ENCODE measurements at regions not wholly inside any gene's neighbourhood (a gene's known extent, or its start where the extent isn't known, plus 50 kb on each side); places are given as distances from the start of the nearest gene placed in this dataset.

DNA sequence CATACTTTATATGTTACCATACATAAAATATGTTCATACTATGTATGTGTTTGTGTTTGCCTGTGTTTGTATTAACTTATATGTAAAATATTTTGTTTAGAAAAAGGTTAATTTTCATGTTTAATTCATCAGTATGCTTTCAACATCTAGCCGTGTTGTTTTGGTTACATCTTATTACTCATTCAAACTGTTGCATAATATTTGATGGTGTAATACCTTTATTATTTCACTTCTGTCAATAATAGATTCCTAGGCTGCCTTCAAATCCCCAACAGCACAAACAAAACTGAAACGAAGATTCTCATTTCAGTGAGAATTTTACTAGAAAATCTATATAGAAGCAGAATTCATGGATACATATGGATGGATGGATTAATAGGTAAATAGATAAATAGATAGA is 462.3 kb upstream of the ADGRL3 start:
- TF ChIP-seq, protein P1, sequence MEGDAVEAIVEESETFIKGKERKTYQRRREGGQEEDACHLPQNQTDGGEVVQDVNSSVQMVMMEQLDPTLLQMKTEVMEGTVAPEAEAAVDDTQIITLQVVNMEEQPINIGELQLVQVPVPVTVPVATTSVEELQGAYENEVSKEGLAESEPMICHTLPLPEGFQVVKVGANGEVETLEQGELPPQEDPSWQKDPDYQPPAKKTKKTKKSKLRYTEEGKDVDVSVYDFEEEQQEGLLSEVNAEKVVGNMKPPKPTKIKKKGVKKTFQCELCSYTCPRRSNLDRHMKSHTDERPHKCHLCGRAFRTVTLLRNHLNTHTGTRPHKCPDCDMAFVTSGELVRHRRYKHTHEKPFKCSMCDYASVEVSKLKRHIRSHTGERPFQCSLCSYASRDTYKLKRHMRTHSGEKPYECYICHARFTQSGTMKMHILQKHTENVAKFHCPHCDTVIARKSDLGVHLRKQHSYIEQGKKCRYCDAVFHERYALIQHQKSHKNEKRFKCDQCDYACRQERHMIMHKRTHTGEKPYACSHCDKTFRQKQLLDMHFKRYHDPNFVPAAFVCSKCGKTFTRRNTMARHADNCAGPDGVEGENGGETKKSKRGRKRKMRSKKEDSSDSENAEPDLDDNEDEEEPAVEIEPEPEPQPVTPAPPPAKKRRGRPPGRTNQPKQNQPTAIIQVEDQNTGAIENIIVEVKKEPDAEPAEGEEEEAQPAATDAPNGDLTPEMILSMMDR (IDR thresholded peaks at IDR 0.05): no peak
- no peak for TF ChIP-seq POLR2A (IDR thresholded peaks at IDR 0.05)

Data from upper lobe of left lung (tissue), 4 donors.